ENCODE measurements at regions not wholly inside any gene's neighbourhood (a gene's known extent, or its start where the extent isn't known, plus 50 kb on each side); places are given as distances from the start of the nearest gene placed in this dataset.

GRCh38 chr3:117219296-117219695, 509.7 kb downstream of the TUSC7 start:
- TF ChIP-seq TCF4 (CRISPR knock-in tag; IDR thresholded peaks at IDR 0.05; ENCODE audit: borderline replicate concordance), result no peak
- no peak for TF ChIP-seq ZFP3 (CRISPR knock-in tag; IDR thresholded peaks at IDR 0.05)
- TF ChIP-seq ZNF70 (CRISPR knock-in tag; IDR thresholded peaks at IDR 0.05), result no peak
- no peak for TF ChIP-seq ISL1 (CRISPR knock-in tag; IDR thresholded peaks at IDR 0.05)
- no peak for TF ChIP-seq GLIS3 (CRISPR knock-in tag; IDR thresholded peaks at IDR 0.05)
- TF ChIP-seq ZFP30 (CRISPR knock-in tag; IDR thresholded peaks at IDR 0.05), result no peak

Data from SK-N-SH treated with all-trans-retinoic acid at 6 μM for 48 hours (cell line).